ENCODE measurements at regions not wholly inside any gene's neighbourhood (a gene's known extent, or its start where the extent isn't known, plus 50 kb on each side); places are given as distances from the start of the nearest gene placed in this dataset.

DNA sequence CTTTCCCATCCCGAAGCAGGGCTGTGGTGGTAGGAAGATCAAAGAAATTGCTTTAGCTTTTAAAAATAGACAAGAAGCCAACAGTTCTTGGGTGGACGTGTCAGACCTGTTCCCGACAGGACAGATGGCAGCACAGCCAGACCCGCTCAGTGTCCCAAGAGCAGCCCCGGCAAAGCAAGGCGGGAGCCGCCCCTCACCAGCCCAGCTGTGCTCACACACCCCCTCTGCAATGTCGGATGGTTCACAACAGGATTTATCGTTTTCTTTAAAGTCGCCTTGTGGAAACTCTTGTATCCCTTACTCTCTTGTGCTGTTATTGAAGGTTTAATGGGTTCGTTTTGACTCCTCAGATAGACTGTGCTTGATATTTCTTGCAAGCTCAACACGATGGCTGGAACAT, 302.4 kb downstream of the THBS2 start:
- no peak for DNase-seq (ENCODE audit: low read depth in 6 of 9, low spot score in 9 of 9)
- Histone ChIP-seq H3K27ac (ENCODE audit: low read depth in 1 of 2, low read length in 1 of 2) (no peak overlapping the region), H3K4me3 (ENCODE audit: low read length in 2 of 2) (no peak overlapping the region), H3K4me1 (ENCODE audit: control insufficient read depth in 2 of 2, insufficient read depth in 2 of 2, low read length in 2 of 2) (no peaks in the 10 kb centered on the region), H3K27me3 (ENCODE audit: control insufficient read depth in 2 of 2, insufficient read depth in 1 of 2, low read length in 1 of 2) (no peaks in the 10 kb centered on the region), H3K36me3 (ENCODE audit: control insufficient read depth in 2 of 2, insufficient read depth in 2 of 2, low read length in 1 of 2) (no peaks in the 10 kb centered on the region), H3K9me3 (ENCODE audit: control insufficient read depth in 2 of 2, insufficient read depth in 1 of 2, low read length in 1 of 2) (no peaks in the 10 kb centered on the region)
- WGBS: 97% methylated on average over 12 of the region's 12 CpGs

DNA sequence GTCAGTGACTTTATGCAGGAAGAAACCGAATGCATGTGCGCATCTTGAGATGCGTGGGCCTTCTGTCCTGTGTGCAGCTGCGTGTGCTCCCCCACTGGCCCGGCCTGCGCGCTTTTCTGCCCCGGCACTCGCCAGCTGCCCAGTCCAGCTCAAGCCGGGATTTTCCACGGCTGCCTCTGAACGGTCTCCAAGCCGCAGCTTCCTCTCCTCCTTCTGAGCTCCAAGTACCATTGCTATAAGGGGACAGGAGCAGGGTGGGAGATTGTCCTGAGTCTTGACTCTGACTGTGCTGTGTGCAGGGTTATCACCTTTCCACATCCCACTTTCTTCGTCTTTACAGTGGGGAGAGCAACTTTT, 302.8 kb downstream of the THBS2 start:
- 92% methylated on average over 14 of the region's 14 CpGs for WGBS

DNA sequence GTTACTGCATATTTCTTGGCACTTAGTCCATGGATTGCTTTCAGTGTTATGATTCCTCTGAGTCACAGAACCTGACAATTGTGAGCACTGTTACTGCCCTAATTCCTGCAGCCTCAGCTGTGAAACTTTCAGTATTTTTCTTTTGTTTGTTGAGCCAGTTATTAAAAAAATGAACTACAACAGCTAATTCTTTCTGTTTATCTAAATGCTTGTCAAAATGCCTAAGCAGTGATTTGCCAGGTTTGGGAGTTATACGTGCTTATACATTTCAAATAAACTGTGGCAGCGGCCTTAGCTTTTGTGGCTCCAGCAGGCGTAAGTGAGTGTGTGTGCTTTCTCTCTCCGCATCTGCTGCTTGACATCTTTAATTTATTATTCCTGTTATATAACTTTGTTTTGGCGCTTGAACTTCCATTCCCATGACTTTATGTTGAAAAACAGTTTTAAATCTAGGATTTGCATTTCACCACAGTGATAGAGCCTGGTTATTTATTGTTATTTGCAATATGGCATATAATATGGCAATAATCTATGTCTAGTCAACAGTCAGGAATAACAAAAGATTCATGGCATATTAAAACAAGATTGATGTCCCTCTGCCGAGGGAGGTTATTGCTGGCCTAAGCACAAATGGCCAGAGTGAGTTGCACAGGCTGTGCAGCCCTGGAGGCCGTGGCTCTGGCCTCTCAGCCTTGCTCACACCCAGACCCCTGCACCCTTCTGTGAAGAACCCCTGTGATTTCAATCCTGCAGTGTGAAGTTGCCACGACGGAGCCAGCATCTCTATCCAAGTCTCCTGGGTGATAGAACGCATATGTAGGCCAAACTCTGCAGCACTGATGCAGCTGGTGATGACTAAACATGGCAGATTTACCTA, 303.4 kb downstream of the THBS2 start:
- no peaks in the 10 kb centered on the region for H3K4me1 ChIP-seq (ENCODE audit: control insufficient read depth in 2 of 2, insufficient read depth in 2 of 2, low read length in 2 of 2)
- DNase-seq (ENCODE audit: low read depth in 6 of 9, low spot score in 9 of 9): no peak
- H3K27ac ChIP-seq (ENCODE audit: low read depth in 1 of 2, low read length in 1 of 2): no peak overlapping the region
- no peaks in the 10 kb centered on the region for H3K36me3 ChIP-seq (ENCODE audit: control insufficient read depth in 2 of 2, insufficient read depth in 2 of 2, low read length in 1 of 2)
- no peaks in the 10 kb centered on the region for H3K27me3 ChIP-seq (ENCODE audit: control insufficient read depth in 2 of 2, insufficient read depth in 1 of 2, low read length in 1 of 2)
- WGBS: 69% methylated on average over 10 of the region's 10 CpGs
- no peak overlapping the region for H3K4me3 ChIP-seq (ENCODE audit: low read length in 2 of 2)
- no peaks in the 10 kb centered on the region for H3K9me3 ChIP-seq (ENCODE audit: control insufficient read depth in 2 of 2, insufficient read depth in 1 of 2, low read length in 1 of 2)

More for the DNA sequence above, 302.8 kb downstream of the THBS2 start:
- Histone ChIP-seq H3K4me1 (ENCODE audit: control insufficient read depth in 2 of 2, insufficient read depth in 2 of 2, low read length in 2 of 2) (no peaks in the 10 kb centered on the region), H3K36me3 (ENCODE audit: control insufficient read depth in 2 of 2, insufficient read depth in 2 of 2, low read length in 1 of 2) (no peaks in the 10 kb centered on the region), H3K9me3 (ENCODE audit: control insufficient read depth in 2 of 2, insufficient read depth in 1 of 2, low read length in 1 of 2) (no peaks in the 10 kb centered on the region), H3K27ac (ENCODE audit: low read depth in 1 of 2, low read length in 1 of 2) (no peak overlapping the region), H3K27me3 (ENCODE audit: control insufficient read depth in 2 of 2, insufficient read depth in 1 of 2, low read length in 1 of 2) (no peaks in the 10 kb centered on the region), H3K4me3 (ENCODE audit: low read length in 2 of 2) (no peak overlapping the region)
- no peak for DNase-seq (ENCODE audit: low read depth in 6 of 9, low spot score in 9 of 9)

DNA sequence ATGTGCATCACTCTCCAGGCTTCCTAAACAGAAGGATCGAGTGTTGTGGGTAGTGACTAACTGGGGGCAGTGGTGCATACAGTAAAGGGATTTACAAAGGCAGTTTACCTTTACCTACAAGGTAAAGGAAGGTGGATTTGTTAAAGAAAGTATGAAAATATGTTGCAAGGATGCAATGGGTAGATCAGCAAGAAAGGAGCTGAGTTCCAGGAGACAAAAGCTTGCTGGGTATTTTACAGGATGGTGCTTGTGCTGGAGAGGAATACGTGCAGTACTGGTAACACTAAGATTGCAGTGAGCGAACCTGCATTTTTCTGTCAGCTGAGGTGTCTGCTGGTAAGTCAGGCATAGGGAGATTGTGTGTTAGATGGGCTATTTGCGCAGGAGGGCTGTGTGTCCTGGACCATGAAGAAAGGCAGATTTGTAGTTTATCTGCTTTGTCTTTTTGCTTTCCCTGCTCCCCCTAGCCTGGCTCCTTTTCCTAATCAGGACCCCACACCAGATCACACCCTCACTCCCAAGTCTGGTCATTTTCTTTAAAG, 304.6 kb downstream of the THBS2 start:
- H3K4me3 ChIP-seq (ENCODE audit: low read length in 2 of 2): no peak overlapping the region
- H3K9me3 ChIP-seq (ENCODE audit: control insufficient read depth in 2 of 2, insufficient read depth in 1 of 2, low read length in 1 of 2): no peaks in the 10 kb centered on the region
- H3K27ac ChIP-seq (ENCODE audit: low read depth in 1 of 2, low read length in 1 of 2): no peak overlapping the region
- 95% methylated on average over 4 of the region's 4 CpGs for WGBS
- no peaks in the 10 kb centered on the region for H3K4me1 ChIP-seq (ENCODE audit: control insufficient read depth in 2 of 2, insufficient read depth in 2 of 2, low read length in 2 of 2)
- DNase-seq (ENCODE audit: low read depth in 6 of 9, low spot score in 9 of 9): no peak
- H3K27me3 ChIP-seq (ENCODE audit: control insufficient read depth in 2 of 2, insufficient read depth in 1 of 2, low read length in 1 of 2): no peaks in the 10 kb centered on the region
- H3K36me3 ChIP-seq (ENCODE audit: control insufficient read depth in 2 of 2, insufficient read depth in 2 of 2, low read length in 1 of 2): no peaks in the 10 kb centered on the region

DNA sequence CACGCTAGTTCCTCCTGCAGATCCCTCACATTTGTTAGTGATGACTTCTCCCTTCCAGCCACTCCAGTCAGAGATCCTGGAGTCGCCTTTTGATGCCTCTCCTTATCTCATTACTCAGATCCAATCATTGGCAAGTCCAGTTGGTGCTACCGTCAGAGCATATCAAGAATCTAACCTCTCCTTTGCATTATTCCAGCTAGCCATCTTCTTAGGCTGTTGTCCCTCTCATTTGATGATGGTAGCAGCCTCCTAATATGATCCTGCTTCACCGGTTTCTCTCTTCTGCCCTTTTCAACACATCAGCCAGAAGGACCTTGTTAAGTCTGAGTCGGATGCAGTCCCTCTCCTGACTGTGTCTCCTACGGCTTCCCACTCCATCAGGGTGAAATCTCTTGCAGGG, 305.6 kb downstream of the THBS2 start:
- H3K27ac ChIP-seq (ENCODE audit: low read depth in 1 of 2, low read length in 1 of 2): no peak overlapping the region
- DNase-seq (ENCODE audit: low read depth in 6 of 9, low spot score in 9 of 9): no peak
- WGBS: 89% methylated on average over 6 of the region's 6 CpGs
- no peaks in the 10 kb centered on the region for H3K27me3 ChIP-seq (ENCODE audit: control insufficient read depth in 2 of 2, insufficient read depth in 1 of 2, low read length in 1 of 2)
- no peak overlapping the region for H3K4me3 ChIP-seq (ENCODE audit: low read length in 2 of 2)
- no peaks in the 10 kb centered on the region for H3K9me3 ChIP-seq (ENCODE audit: control insufficient read depth in 2 of 2, insufficient read depth in 1 of 2, low read length in 1 of 2)
- no peaks in the 10 kb centered on the region for H3K36me3 ChIP-seq (ENCODE audit: control insufficient read depth in 2 of 2, insufficient read depth in 2 of 2, low read length in 1 of 2)
- H3K4me1 ChIP-seq (ENCODE audit: control insufficient read depth in 2 of 2, insufficient read depth in 2 of 2, low read length in 2 of 2): no peaks in the 10 kb centered on the region

DNA sequence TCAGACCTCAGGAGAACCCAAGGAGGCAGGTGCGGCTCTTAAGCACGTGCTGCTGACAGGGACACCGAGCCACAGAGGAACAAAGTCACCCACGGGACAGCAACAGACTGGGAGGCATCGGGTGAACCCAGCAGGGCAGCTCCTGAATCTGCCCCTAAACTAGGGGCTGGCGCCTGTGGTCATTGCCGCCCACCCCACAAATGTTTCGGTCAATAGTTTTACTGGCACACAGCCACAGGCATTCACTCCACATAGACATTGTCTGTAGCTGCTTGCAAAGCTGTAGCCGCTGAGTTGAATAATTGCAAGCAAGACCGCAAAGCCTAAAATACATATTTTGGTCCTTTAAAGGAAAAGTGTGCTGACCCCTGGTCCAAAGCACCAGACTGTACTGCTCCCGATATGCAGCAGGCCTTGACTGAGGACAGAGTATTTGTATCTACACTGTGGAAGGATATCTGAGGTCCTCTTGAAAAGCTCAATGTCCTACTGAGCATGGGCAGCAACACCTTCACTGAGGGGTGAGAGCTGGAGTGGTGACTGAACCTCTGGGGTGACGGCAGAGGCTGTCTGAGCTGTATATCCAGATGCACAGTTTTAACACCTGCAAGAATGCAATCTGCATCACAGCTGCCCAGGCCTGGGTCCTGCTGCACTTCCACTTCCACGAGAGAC, 310.3 kb downstream of the THBS2 start:
- no peaks in the 10 kb centered on the region for H3K4me1 ChIP-seq (ENCODE audit: control insufficient read depth in 2 of 2, insufficient read depth in 2 of 2, low read length in 2 of 2)

DNA sequence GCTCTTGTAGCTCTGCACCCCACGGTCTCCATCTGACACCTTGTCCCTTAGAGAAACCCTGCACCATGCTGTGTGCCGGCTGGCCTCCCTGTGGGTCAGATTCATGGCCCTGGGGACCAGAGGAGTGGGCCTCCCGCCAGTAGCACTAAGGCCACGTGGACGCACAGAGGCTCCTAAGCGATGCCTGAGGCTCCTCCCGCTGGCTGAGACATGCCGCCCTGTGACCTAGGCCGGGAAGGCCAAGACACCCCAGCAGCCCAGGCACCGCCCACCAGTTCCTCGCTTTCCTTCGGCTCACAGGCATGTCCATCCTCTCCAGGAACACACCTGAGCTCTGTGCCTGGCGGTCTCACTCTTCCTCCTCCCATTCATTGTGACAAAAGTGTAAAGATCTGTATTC, 311.0 kb downstream of the THBS2 start:
- Histone ChIP-seq H3K9me3 (ENCODE audit: control insufficient read depth in 2 of 2, insufficient read depth in 1 of 2, low read length in 1 of 2) (no peaks in the 10 kb centered on the region), H3K27ac (ENCODE audit: low read depth in 1 of 2, low read length in 1 of 2) (no peak overlapping the region), H3K4me1 (ENCODE audit: control insufficient read depth in 2 of 2, insufficient read depth in 2 of 2, low read length in 2 of 2) (no peaks in the 10 kb centered on the region), H3K4me3 (ENCODE audit: low read length in 2 of 2) (no peak overlapping the region), H3K36me3 (ENCODE audit: control insufficient read depth in 2 of 2, insufficient read depth in 2 of 2, low read length in 1 of 2) (no peaks in the 10 kb centered on the region), H3K27me3 (ENCODE audit: control insufficient read depth in 2 of 2, insufficient read depth in 1 of 2, low read length in 1 of 2) (no peaks in the 10 kb centered on the region)
- DNase-seq (ENCODE audit: low read depth in 6 of 9, low spot score in 9 of 9): no peak
- 95% methylated on average over 13 of the region's 13 CpGs for WGBS

More for the DNA sequence above, 310.3 kb downstream of the THBS2 start:
- Histone ChIP-seq H3K27me3 (ENCODE audit: control insufficient read depth in 2 of 2, insufficient read depth in 1 of 2, low read length in 1 of 2) (no peaks in the 10 kb centered on the region), H3K4me3 (ENCODE audit: low read length in 2 of 2) (no peak overlapping the region), H3K36me3 (ENCODE audit: control insufficient read depth in 2 of 2, insufficient read depth in 2 of 2, low read length in 1 of 2) (no peaks in the 10 kb centered on the region), H3K27ac (ENCODE audit: low read depth in 1 of 2, low read length in 1 of 2) (no peak overlapping the region), H3K9me3 (ENCODE audit: control insufficient read depth in 2 of 2, insufficient read depth in 1 of 2, low read length in 1 of 2) (no peaks in the 10 kb centered on the region)
- no peak for DNase-seq (ENCODE audit: low read depth in 6 of 9, low spot score in 9 of 9)
- WGBS: 84% methylated on average over 13 of the region's 13 CpGs

DNA sequence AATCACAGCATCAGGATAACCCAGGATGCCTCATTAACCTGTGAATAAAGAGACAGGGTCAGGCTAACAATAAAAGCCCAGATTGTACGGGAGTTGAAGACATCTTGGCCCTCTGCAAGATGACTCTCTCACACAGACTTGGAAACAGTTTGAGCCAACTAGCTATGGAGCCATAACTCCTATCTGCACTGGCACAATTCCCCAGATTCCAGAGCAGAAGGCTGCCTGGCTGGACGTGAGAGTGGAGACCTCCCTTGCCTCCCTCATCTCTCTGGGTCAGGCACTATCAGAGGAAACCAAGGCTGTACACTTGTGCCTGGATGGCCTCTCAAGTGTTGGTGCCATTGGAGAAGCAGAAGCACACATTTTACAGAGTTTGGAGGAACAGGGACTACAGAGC, 312.6 kb downstream of the THBS2 start:
- H3K4me3 ChIP-seq (ENCODE audit: low read length in 2 of 2): no peak overlapping the region
- no peak for DNase-seq (ENCODE audit: low read depth in 6 of 9, low spot score in 9 of 9)
- no peaks in the 10 kb centered on the region for H3K4me1 ChIP-seq (ENCODE audit: control insufficient read depth in 2 of 2, insufficient read depth in 2 of 2, low read length in 2 of 2)
- 94% methylated on average over 2 of the region's 2 CpGs for WGBS
- H3K36me3 ChIP-seq (ENCODE audit: control insufficient read depth in 2 of 2, insufficient read depth in 2 of 2, low read length in 1 of 2): no peaks in the 10 kb centered on the region
- H3K27me3 ChIP-seq (ENCODE audit: control insufficient read depth in 2 of 2, insufficient read depth in 1 of 2, low read length in 1 of 2): no peaks in the 10 kb centered on the region
- H3K9me3 ChIP-seq (ENCODE audit: control insufficient read depth in 2 of 2, insufficient read depth in 1 of 2, low read length in 1 of 2): no peaks in the 10 kb centered on the region
- no peak overlapping the region for H3K27ac ChIP-seq (ENCODE audit: low read depth in 1 of 2, low read length in 1 of 2)

DNA sequence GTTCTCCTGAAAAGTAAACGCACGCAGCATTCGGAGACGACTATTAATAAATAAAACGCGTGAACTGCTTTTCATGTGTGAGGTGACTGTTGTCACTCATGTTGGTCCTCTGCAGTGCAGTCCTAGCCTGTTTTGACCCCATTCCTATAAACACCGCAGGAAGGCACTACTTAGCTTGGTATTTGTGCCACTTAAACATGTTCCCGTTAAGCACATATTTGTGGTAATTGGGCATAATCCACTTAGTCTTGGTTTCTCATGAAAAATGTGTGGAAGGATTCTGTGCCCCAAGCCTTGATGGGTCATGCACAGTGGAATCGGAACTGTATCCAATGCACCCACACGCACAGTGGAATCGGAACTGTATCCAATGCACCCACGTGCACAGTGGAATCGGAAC, 313.9 kb downstream of the THBS2 start:
- Histone ChIP-seq H3K4me3 (ENCODE audit: low read length in 2 of 2) (no peak overlapping the region), H3K27ac (ENCODE audit: low read depth in 1 of 2, low read length in 1 of 2) (no peak overlapping the region), H3K9me3 (ENCODE audit: control insufficient read depth in 2 of 2, insufficient read depth in 1 of 2, low read length in 1 of 2) (no peaks in the 10 kb centered on the region), H3K36me3 (ENCODE audit: control insufficient read depth in 2 of 2, insufficient read depth in 2 of 2, low read length in 1 of 2) (no peaks in the 10 kb centered on the region), H3K4me1 (ENCODE audit: control insufficient read depth in 2 of 2, insufficient read depth in 2 of 2, low read length in 2 of 2) (no peaks in the 10 kb centered on the region), H3K27me3 (ENCODE audit: control insufficient read depth in 2 of 2, insufficient read depth in 1 of 2, low read length in 1 of 2) (no peaks in the 10 kb centered on the region)
- WGBS: 97% methylated on average over 13 of the region's 13 CpGs
- no peak for DNase-seq (ENCODE audit: low read depth in 6 of 9, low spot score in 9 of 9)

Measured in thymus (tissue), 11 donors.